GM12878 (cell line): ENCODE measurements at regions not wholly inside any gene's neighbourhood (a gene's known extent, or its start where the extent isn't known, plus 50 kb on each side); places are given as distances from the start of the nearest gene placed in this dataset.

Experiments
- ATAC-seq: fragments of 200-7000 bp; cut with Tn5 transposase; 3 replicates; pipeline ENCODE4 v1.9.1; 2020; ENCODE audit warnings: mild to moderate bottlenecking, moderate library complexity
- BruUV-seq: library from RNA; stranded (reverse); fragments of 400-500 nt; replicated peaks from 2 replicates; lab custom pipeline; 2021; lab: Mats Ljungman, UMichigan
- CTCF ChIA-PET: fragments of 300-600 bp; sonication (Branson Sonifier 250); formaldehyde crosslinking; extraction: SDS; loops from one replicate; lab custom pipeline; 2021; ENCODE audit warnings: inconsistent platforms; lab: Yijun Ruan, JAX
- POLR2A ChIA-PET: fragments of 350-600 bp; formaldehyde crosslinking; extraction: SDS; loops from one replicate; lab custom pipeline; 2021; ENCODE audit warnings: inconsistent platforms; lab: Charles Lee
- RAD21 ChIA-PET: fragments of 300-600 bp; sonication (Branson Sonifier 250); formaldehyde crosslinking; loops from one replicate; lab custom pipeline; 2023; ENCODE audit warnings: antibody characterized with exemption; ENCODE audit not compliant: unreplicated experiment; lab: Charles Lee
- SMC1A ChIA-PET: fragments of 300-600 bp; sonication (Branson Sonifier 250); formaldehyde crosslinking; loops from one replicate; lab custom pipeline; 2023; ENCODE audit not compliant: unreplicated experiment, uncharacterized antibody; lab: Charles Lee
- DNase-seq: peaks from one replicate; pipeline ENCODE4 v3.0.0-alpha.2; 2011; ENCODE audit warnings: low read depth, low spot score
- FAIRE-seq: peaks from 3 replicates; lab custom pipeline; 2011; peaks lifted over from hg19 to GRCh38; lab: Jason Lieb, UNC
- H2AFZ ChIP-seq: 2 replicates; pipeline ENCODE4 v1.6.0; 2011; ENCODE audit warnings: low read depth, low read length, control low read depth; ENCODE audit not compliant: control insufficient read depth
- H3K27ac ChIP-seq: 2 replicates; pipeline ENCODE4 v1.5.1; 2011; ENCODE audit warnings: control low read depth; ENCODE audit not compliant: control insufficient read depth, insufficient read depth
- H3K27me3 ChIP-seq, 2 experiments: replicated peaks in 1 of 2; 2 replicates each; pipeline versions ENCODE4 v1.6.0 to v1.6.1; 2011; ENCODE audit warnings: low read length in 1 of 2; ENCODE audit not compliant: control insufficient read depth in 2 of 2, insufficient read depth in 2 of 2
- H3K36me3 ChIP-seq, 2 experiments: 2 replicates each; pipeline ENCODE4 v1.5.1; 2011; ENCODE audit warnings: low read length in 1 of 2; ENCODE audit not compliant: control insufficient read depth in 2 of 2, insufficient read depth in 2 of 2
- H3K4me1 ChIP-seq: 2 replicates; pipeline ENCODE4 v1.6.1; 2011; ENCODE audit warnings: mild to moderate bottlenecking, low read length, moderate library complexity, mixed read lengths; ENCODE audit not compliant: control insufficient read depth, insufficient read depth
- H3K4me2 ChIP-seq: 2 replicates; pipeline ENCODE4 v1.6.0; 2011; ENCODE audit warnings: control low read depth; ENCODE audit not compliant: control insufficient read depth, insufficient read depth
- H3K4me3 ChIP-seq: fragments of 200-600 bp; sonication (generic); 2 replicates; pipeline ENCODE4 v1.5.1; 2016
- H3K79me2 ChIP-seq: 2 replicates; pipeline ENCODE4 v1.6.0; 2011; ENCODE audit warnings: low read length; ENCODE audit not compliant: control insufficient read depth, insufficient read depth
- H3K9ac ChIP-seq: 2 replicates; pipeline ENCODE4 v1.8.0; 2011; ENCODE audit warnings: low read length, control low read depth, mixed read lengths; ENCODE audit not compliant: control insufficient read depth, insufficient read depth
- H3K9me3 ChIP-seq: replicated peaks from 3 replicates; pipeline ENCODE4 v1.5.1; 2011; ENCODE audit warnings: mild to moderate bottlenecking, low read length; ENCODE audit not compliant: control insufficient read depth, insufficient read depth
- H4K20me1 ChIP-seq: 2 replicates; pipeline ENCODE4 v1.6.0; 2011; ENCODE audit not compliant: control insufficient read depth, insufficient read depth
- MTA2 ChIP-seq: fragments of 450-650 bp; IDR thresholded peaks from 2 replicates; pipeline ENCODE4 v1.6.1; 2016; ENCODE audit warnings: low read depth, mild to moderate bottlenecking, moderate library complexity
- MYB ChIP-seq: fragments of 150-350 bp; IDR thresholded peaks from 2 replicates; pipeline ENCODE4 v1.6.1; 2014; ENCODE audit warnings: mild to moderate bottlenecking, low read depth, low read length, borderline replicate concordance
- NFIC ChIP-seq: IDR thresholded peaks from 2 replicates; pipeline ENCODE4 v1.6.1; 2012; ENCODE audit warnings: low read depth, mild to moderate bottlenecking, inconsistent platforms, low read length, moderate library complexity
- NFYB ChIP-seq: IDR thresholded peaks from 2 replicates; pipeline ENCODE4 v1.6.1; 2011; ENCODE audit warnings: low read depth, mild to moderate bottlenecking, low read length, improper control_type of control experiment, moderate library complexity; ENCODE audit not compliant: insufficient read depth
- RAD21 ChIP-seq: IDR thresholded peaks from 2 replicates; pipeline ENCODE4 v1.6.1; 2011; ENCODE audit warnings: mild to moderate bottlenecking, low read depth, low read length, moderate library complexity; ENCODE audit not compliant: insufficient read depth
- RB1 ChIP-seq: fragments of 450-650 bp; formaldehyde crosslinking; IDR thresholded peaks from 2 replicates; pipeline ENCODE4 v1.6.1; 2017; ENCODE audit warnings: mild to moderate bottlenecking, borderline replicate concordance
- RUNX3 ChIP-seq: IDR thresholded peaks from 2 replicates; pipeline ENCODE4 v1.6.1; 2012; ENCODE audit warnings: low read length, inconsistent platforms
- TARDBP ChIP-seq: IDR thresholded peaks from 2 replicates; pipeline ENCODE4 v1.6.1; 2016; ENCODE audit warnings: borderline replicate concordance
- TBL1XR1 ChIP-seq: IDR thresholded peaks from 2 replicates; pipeline ENCODE4 v1.6.1; 2012; ENCODE audit warnings: low read depth, low read length, improper control_type of control experiment
- TCF12 ChIP-seq: IDR thresholded peaks from 2 replicates; pipeline ENCODE4 v1.6.1; 2011; ENCODE audit warnings: low read depth, mild to moderate bottlenecking, low read length
- TCF7 ChIP-seq: IDR thresholded peaks from 2 replicates; pipeline ENCODE4 v1.6.1; 2014; ENCODE audit warnings: antibody characterized with exemption, borderline replicate concordance
- ZNF207 ChIP-seq: fragments of 450-650 bp; IDR thresholded peaks from 2 replicates; pipeline ENCODE4 v1.6.1; 2014; ENCODE audit warnings: antibody characterized with exemption, mild to moderate bottlenecking, borderline replicate concordance
- ZSCAN29 ChIP-seq: fragments of 450-650 bp; IDR thresholded peaks from 2 replicates; pipeline ENCODE4 v1.6.1; 2017; ENCODE audit warnings: mild to moderate bottlenecking, moderate library complexity
- ZZZ3 ChIP-seq: IDR thresholded peaks from 2 replicates; pipeline ENCODE4 v1.6.1; 2011; ENCODE audit warnings: low read depth; ENCODE audit not compliant: control insufficient read depth, insufficient read length
- WGBS: methylation state at CpG from one replicate; pipeline ENCODE4 v1.1.6; 2016; ENCODE audit warnings: low lambda C conversion rate; ENCODE audit not compliant: insufficient replicate concordance, insufficient coverage; ENCODE audit errors: missing lambda C conversion rate; 5-methylcytosine and 5-hydroxymethylcytosine counted together
- in situ Hi-C: fragments of 300-500 bp; cut with MboI; formaldehyde crosslinking; loops from 9 replicates; pipeline ENCODE4 v1.14.3; 2018; ENCODE audit warnings: mixed read lengths
- intact Hi-C: fragments of 100-400 bp; cut with micrococcal nuclease; formaldehyde crosslinking; loops from one replicate; pipeline ENCODE4 v1.14.2; 2022; ENCODE audit not compliant: unreplicated experiment
- TF ChIP-seq, protein P1 (sequence below): fragments of 450-650 bp; formaldehyde crosslinking; IDR thresholded peaks from 2 replicates; pipeline ENCODE4 v1.5.0; 2022; ENCODE audit warnings: mild to moderate bottlenecking, missing genetic modification characterization
- TF ChIP-seq, protein P2 (sequence below): IDR thresholded peaks from 2 replicates; pipeline ENCODE4 v1.6.1; 2012; ENCODE audit warnings: low read depth, low read length, improper control_type of control experiment
- TF ChIP-seq, protein P3 (sequence below): fragments of 450-650 bp; IDR thresholded peaks from 2 replicates; pipeline ENCODE4 v1.6.1; 2016; ENCODE audit warnings: mild to moderate bottlenecking

DNA sequence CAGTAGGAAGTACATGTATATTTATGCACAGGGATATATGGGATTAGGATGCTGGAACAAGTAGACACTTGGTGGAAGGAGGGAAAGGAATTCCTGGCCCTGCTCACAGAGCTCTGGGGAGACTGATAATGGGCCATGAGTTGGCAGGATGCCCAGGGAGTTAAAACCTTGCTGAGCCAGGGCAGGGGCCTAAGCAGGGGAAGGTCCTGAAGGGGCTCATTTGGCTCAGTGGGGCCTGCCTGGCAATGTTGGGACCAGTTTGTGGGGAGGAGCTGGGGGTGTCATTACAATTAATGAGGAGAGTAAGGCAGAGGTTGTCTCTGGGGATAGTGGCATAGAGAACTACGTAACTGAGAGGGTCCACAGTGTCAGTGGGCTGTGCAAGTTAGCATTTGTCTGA lies 124.2 kb upstream of the ADPGK start (continued):
- TF ChIP-seq, protein P1, sequence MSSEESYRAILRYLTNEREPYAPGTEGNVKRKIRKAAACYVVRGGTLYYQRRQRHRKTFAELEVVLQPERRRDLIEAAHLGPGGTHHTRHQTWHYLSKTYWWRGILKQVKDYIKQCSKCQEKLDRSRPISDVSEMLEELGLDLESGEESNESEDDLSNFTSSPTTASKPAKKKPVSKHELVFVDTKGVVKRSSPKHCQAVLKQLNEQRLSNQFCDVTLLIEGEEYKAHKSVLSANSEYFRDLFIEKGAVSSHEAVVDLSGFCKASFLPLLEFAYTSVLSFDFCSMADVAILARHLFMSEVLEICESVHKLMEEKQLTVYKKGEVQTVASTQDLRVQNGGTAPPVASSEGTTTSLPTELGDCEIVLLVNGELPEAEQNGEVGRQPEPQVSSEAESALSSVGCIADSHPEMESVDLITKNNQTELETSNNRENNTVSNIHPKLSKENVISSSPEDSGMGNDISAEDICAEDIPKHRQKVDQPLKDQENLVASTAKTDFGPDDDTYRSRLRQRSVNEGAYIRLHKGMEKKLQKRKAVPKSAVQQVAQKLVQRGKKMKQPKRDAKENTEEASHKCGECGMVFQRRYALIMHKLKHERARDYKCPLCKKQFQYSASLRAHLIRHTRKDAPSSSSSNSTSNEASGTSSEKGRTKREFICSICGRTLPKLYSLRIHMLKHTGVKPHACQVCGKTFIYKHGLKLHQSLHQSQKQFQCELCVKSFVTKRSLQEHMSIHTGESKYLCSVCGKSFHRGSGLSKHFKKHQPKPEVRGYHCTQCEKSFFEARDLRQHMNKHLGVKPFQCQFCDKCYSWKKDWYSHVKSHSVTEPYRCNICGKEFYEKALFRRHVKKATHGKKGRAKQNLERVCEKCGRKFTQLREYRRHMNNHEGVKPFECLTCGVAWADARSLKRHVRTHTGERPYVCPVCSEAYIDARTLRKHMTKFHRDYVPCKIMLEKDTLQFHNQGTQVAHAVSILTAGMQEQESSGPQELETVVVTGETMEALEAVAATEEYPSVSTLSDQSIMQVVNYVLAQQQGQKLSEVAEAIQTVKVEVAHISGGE (CRISPR knock-in tag): no peak
- TF ChIP-seq TBL1XR1 (no peak), TCF12 (no peak)

DNA sequence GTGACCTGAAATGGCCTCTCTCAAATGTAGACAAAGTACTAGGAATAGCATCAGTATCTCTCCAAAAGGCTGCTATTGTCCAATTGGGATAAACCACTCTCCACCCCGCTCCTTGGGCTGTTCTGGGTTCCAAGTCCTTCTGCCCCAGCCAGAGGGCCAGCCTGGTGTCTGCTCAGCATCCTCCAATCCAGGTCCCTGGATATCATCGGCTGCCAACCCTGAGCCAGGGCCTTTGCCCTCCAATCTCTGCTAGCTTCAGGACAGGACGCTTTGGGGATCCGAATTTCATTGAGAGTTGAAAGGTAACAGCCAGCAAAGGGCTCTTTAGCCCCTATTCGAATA lies 119.3 kb upstream of the ADPGK start:
- in situ Hi-C loops (no loop called here), intact Hi-C loops (no loop called here)
- no peak for FAIRE-seq
- TF ChIP-seq RAD21 (no peak), MYB (no peak), TCF7 (no peak), RUNX3 (no peak), TBL1XR1 (no peak), NFIC (no peak), MTA2 (no peak), ZSCAN29 (no peak), ZZZ3 (no peak), ZNF207 (no peak), NFYB (no peak), RB1 (no peak), TARDBP (no peak)
- TF ChIP-seq, protein P2, sequence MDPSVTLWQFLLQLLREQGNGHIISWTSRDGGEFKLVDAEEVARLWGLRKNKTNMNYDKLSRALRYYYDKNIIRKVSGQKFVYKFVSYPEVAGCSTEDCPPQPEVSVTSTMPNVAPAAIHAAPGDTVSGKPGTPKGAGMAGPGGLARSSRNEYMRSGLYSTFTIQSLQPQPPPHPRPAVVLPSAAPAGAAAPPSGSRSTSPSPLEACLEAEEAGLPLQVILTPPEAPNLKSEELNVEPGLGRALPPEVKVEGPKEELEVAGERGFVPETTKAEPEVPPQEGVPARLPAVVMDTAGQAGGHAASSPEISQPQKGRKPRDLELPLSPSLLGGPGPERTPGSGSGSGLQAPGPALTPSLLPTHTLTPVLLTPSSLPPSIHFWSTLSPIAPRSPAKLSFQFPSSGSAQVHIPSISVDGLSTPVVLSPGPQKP: no peak
- TF ChIP-seq, protein P3, sequence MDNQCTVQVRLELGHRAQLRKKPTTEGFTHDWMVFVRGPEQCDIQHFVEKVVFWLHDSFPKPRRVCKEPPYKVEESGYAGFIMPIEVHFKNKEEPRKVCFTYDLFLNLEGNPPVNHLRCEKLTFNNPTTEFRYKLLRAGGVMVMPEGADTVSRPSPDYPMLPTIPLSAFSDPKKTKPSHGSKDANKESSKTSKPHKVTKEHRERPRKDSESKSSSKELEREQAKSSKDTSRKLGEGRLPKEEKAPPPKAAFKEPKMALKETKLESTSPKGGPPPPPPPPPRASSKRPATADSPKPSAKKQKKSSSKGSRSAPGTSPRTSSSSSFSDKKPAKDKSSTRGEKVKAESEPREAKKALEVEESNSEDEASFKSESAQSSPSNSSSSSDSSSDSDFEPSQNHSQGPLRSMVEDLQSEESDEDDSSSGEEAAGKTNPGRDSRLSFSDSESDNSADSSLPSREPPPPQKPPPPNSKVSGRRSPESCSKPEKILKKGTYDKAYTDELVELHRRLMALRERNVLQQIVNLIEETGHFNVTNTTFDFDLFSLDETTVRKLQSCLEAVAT: no peak

More for the DNA sequence above, 119.3 kb upstream of the ADPGK start:
- ChIA-PET SMC1A (interaction anchor here (0.7 kb wide), 1 partner anchor 14 kb away, joined by 3 read pairs; no protein-coding TSS in a partner anchor), CTCF (no interaction called here), RAD21 (no interaction called here), POLR2A (no interaction called here)
- H3K36me3 ChIP-seq: no peaks in the 10 kb centered on the region
- no peaks in the 10 kb centered on the region for H3K4me1 ChIP-seq
- peaks cover 0 to 5% of the 10 kb centered on the region in 2 experiments; a peak in 1 of 4 replicates for H3K27me3 ChIP-seq
- H3K79me2 ChIP-seq: no peaks in the 10 kb centered on the region
- no TSS peak for BruUV-seq
- no peak overlapping the region for H2AFZ ChIP-seq
- ATAC-seq (no peak), DNase-seq (no peak)
- H3K9ac ChIP-seq: no peak overlapping the region
- no peak overlapping the region for H3K27ac ChIP-seq
- WGBS: 15% methylated on average over 5 of the region's 5 CpGs
- no peaks in the 10 kb centered on the region for H4K20me1 ChIP-seq
- H3K4me3 ChIP-seq: no peak overlapping the region
- no peak overlapping the region for H3K4me2 ChIP-seq
- no peaks in the 10 kb centered on the region for H3K9me3 ChIP-seq
